ENCODE measurements at regions not wholly inside any gene's neighbourhood (a gene's known extent, or its start where the extent isn't known, plus 50 kb on each side); places are given as distances from the start of the nearest gene placed in this dataset.

DNA sequence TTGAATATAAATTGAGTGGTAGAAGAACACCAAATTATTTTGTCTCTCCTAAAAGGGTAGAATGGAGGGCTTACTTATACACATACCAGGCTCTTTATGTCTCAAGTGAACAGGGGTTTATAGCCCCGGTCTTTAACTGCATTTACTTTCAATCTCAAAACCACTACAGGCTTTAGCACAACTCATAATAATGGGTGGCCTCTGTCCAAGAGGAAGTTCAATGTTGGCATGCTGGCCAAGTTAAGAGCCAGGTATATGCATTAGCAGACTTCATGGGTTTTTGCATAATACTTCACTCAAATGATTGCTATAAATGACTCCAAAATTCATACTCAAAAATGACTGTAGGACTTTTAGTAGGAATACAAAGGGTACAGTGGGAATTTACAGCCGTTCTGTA, 118.5 kb upstream of the OTUD4 start:
- TF ChIP-seq CTCF (conservative IDR thresholded peaks at IDR 0.05; ENCODE audit: low read depth, low read length) (no peak), EZH2 (IDR thresholded peaks at IDR 0.05; ENCODE audit: low read length, unreplicated experiment) (no peak), EZH2phosphoT487 (IDR thresholded peaks at IDR 0.05; ENCODE audit: borderline replicate concordance, low read length) (no peak)

All from PC-3 (cell line).